GM23338 (cell line): ENCODE measurements at regions not wholly inside any gene's neighbourhood (a gene's known extent, or its start where the extent isn't known, plus 50 kb on each side); places are given as distances from the start of the nearest gene placed in this dataset.

ENCODE experiments used
- ATAC-seq: fragments of 200-7000 bp; cut with Tn5 transposase; 3 replicates; pipeline ENCODE4 v1.9.1; 2020
- DNase-seq: peaks from one replicate; pipeline ENCODE4 v3.0.0-alpha.2; 2015; ENCODE audit warnings: low spot score
- H2AFZ ChIP-seq: fragments of 200-600 bp; sonication (generic); 2 replicates; pipeline ENCODE4 v1.8.0; 2016; ENCODE audit warnings: antibody characterized with exemption, mild to moderate bottlenecking, moderate library complexity
- H3F3A ChIP-seq: fragments of 200-600 bp; sonication (generic); replicated peaks from 2 replicates; pipeline ENCODE4 v1.8.0; 2017; ENCODE audit warnings: antibody characterized with exemption, mixed run types, low read depth
- H3K27ac ChIP-seq: fragments of 200-600 bp; sonication (generic); 2 replicates; pipeline ENCODE4 v1.6.1; 2016; ENCODE audit warnings: low read depth
- H3K27me3 ChIP-seq: fragments of 200-600 bp; sonication (generic); 2 replicates; pipeline ENCODE4 v1.8.0; 2016; ENCODE audit warnings: mild to moderate bottlenecking, mixed run types, moderate library complexity; ENCODE audit not compliant: insufficient read depth
- H3K36me3 ChIP-seq: fragments of 200-600 bp; sonication (generic); 2 replicates; pipeline ENCODE4 v1.8.0; 2016; ENCODE audit warnings: mild to moderate bottlenecking; ENCODE audit not compliant: insufficient read depth
- H3K4me1 ChIP-seq: fragments of 200-600 bp; sonication (generic); 2 replicates; pipeline ENCODE4 v1.8.0; 2016; ENCODE audit warnings: mild to moderate bottlenecking, moderate library complexity; ENCODE audit not compliant: insufficient read depth
- H3K4me2 ChIP-seq: fragments of 200-600 bp; sonication (generic); 2 replicates; pipeline ENCODE4 v1.7.1; 2017; ENCODE audit warnings: mixed run types
- H3K4me3 ChIP-seq: fragments of 200-600 bp; sonication (generic); 2 replicates; pipeline ENCODE4 v1.6.1; 2016; ENCODE audit warnings: mixed run types
- H3K79me2 ChIP-seq: fragments of 200-600 bp; sonication (generic); replicated peaks from 2 replicates; pipeline ENCODE4 v1.8.0; 2017; ENCODE audit warnings: mild to moderate bottlenecking; ENCODE audit not compliant: insufficient read depth
- H3K9me2 ChIP-seq: fragments of 200-600 bp; sonication (generic); 2 replicates; pipeline ENCODE4 v1.8.0; 2017; ENCODE audit not compliant: insufficient read depth
- H4K20me1 ChIP-seq: fragments of 200-600 bp; sonication (generic); replicated peaks from 2 replicates; pipeline ENCODE4 v1.8.0; 2017; ENCODE audit warnings: mild to moderate bottlenecking; ENCODE audit not compliant: insufficient read depth
- H3K27ac Mint-ChIP-seq: 2 replicates; pipeline ENCODE4 v1.8.0; 2020; ENCODE audit warnings: inconsistent platforms, mild to moderate bottlenecking, moderate library complexity, mixed read lengths
- H3K27me3 Mint-ChIP-seq: 3 replicates; pipeline ENCODE4 v1.8.0; 2022; ENCODE audit warnings: low read depth, mild to moderate bottlenecking, moderate library complexity, mixed read lengths, inconsistent platforms; ENCODE audit not compliant: insufficient read depth, poor library complexity
- H3K36me3 Mint-ChIP-seq: 3 replicates; pipeline ENCODE4 v1.8.0; 2021; ENCODE audit warnings: low read depth, mild to moderate bottlenecking, inconsistent platforms, moderate library complexity, mixed read lengths
- H3K4me1 Mint-ChIP-seq: 3 replicates; pipeline ENCODE4 v1.8.0; 2020; ENCODE audit warnings: mild to moderate bottlenecking, inconsistent platforms, mixed read lengths
- H3K4me3 Mint-ChIP-seq: 3 replicates; pipeline ENCODE4 v1.8.0; 2021; ENCODE audit warnings: moderate library complexity, mild to moderate bottlenecking, inconsistent platforms, mixed read lengths
- H3K9me3 Mint-ChIP-seq: 3 replicates; pipeline ENCODE4 v1.8.0; 2020; ENCODE audit warnings: moderate library complexity, mild to moderate bottlenecking, inconsistent platforms, mixed read lengths
- CREB1 ChIP-seq: fragments of 250-450 bp; sonication (Bioruptor Pico); IDR thresholded peaks from 2 replicates; pipeline ENCODE4 v1.5.0; 2020; ENCODE audit warnings: low read depth, mild to moderate bottlenecking, moderate library complexity
- CTCF ChIP-seq, 2 experiments: fragments of 200-600 bp in 1 of 2; sonication (generic) in 1 of 2; conservative IDR thresholded peaks; 2 replicates each; pipeline versions ENCODE4 v1.5.1 to v1.6.1; 2016 to 2017; ENCODE audit warnings: antibody characterized with exemption in 2 of 2, low read depth in 2 of 2, mild to moderate bottlenecking in 2 of 2, moderate library complexity in 1 of 2
- ETS1 ChIP-seq: IDR thresholded peaks from 2 replicates; pipeline ENCODE4 v1.6.1; 2016; ENCODE audit warnings: antibody characterized with exemption
- EZH2 ChIP-seq: fragments of 200-600 bp; sonication (generic); IDR thresholded peaks from one replicate; pipeline ENCODE4 v1.8.0; 2017; ENCODE audit warnings: antibody characterized with exemption, mild to moderate bottlenecking, low read depth; ENCODE audit not compliant: unreplicated experiment
- EZH2phosphoT487 ChIP-seq: fragments of 200-600 bp; sonication (generic); IDR thresholded peaks from one replicate; pipeline ENCODE4 v1.8.1; 2018; ENCODE audit warnings: antibody characterized with exemption; ENCODE audit not compliant: unreplicated experiment
- JUNB ChIP-seq: IDR thresholded peaks from one replicate; pipeline ENCODE4 v1.6.1; 2016; ENCODE audit warnings: antibody characterized with exemption; ENCODE audit not compliant: unreplicated experiment
- NANOG ChIP-seq: IDR thresholded peaks from 2 replicates; pipeline ENCODE4 v1.6.1; 2016; ENCODE audit warnings: antibody characterized with exemption, borderline replicate concordance
- POLR2AphosphoS5 ChIP-seq: IDR thresholded peaks from 2 replicates; pipeline ENCODE4 v1.6.1; 2016; ENCODE audit warnings: antibody characterized with exemption, low read depth
- REST ChIP-seq: IDR thresholded peaks from one replicate; pipeline ENCODE4 v1.6.1; 2018; ENCODE audit warnings: antibody characterized with exemption; ENCODE audit not compliant: unreplicated experiment
- STAT1 ChIP-seq: IDR thresholded peaks from one replicate; pipeline ENCODE4 v1.6.1; 2016; ENCODE audit warnings: antibody characterized with exemption; ENCODE audit not compliant: unreplicated experiment
- ZNF114 ChIP-seq: fragments of 250-450 bp; sonication (Bioruptor Pico); IDR thresholded peaks from 2 replicates; pipeline ENCODE4 v1.5.0; 2020; ENCODE audit warnings: mild to moderate bottlenecking, moderate library complexity
- ZNF331 ChIP-seq: fragments of 250-450 bp; sonication (Bioruptor Pico); IDR thresholded peaks from 2 replicates; pipeline ENCODE4 v1.5.0; 2020; ENCODE audit warnings: low read depth, mild to moderate bottlenecking, moderate library complexity
- ZNF462 ChIP-seq: fragments of 250-450 bp; sonication (Bioruptor Pico); IDR thresholded peaks from 2 replicates; pipeline ENCODE4 v1.5.0; 2020; ENCODE audit warnings: mild to moderate bottlenecking, moderate library complexity

GRCh38 chr5:58200451-58200850 is 259.4 kb downstream of the PLK2 start:
- Mint-ChIP-seq H3K27me3 (no peaks in the 10 kb centered on the region), H3K9me3 (peaks cover 2% of the 10 kb centered on the region; the same call in 1 of the 3 replicates), H3K4me3 (no peak overlapping the region), H3K36me3 (no peaks in the 10 kb centered on the region), H3K4me1 (no peaks in the 10 kb centered on the region), H3K27ac (no peak overlapping the region)
- H3F3A ChIP-seq: no peaks in the 10 kb centered on the region
- peaks cover 5% of the 10 kb centered on the region for H3K9me2 ChIP-seq
- H3K4me2 ChIP-seq: no peak overlapping the region
- H3K36me3 ChIP-seq: no peaks in the 10 kb centered on the region
- H2AFZ ChIP-seq: no peak overlapping the region
- H3K27me3 ChIP-seq: no peaks in the 10 kb centered on the region
- no peak for DNase-seq
- no peaks in the 10 kb centered on the region for H4K20me1 ChIP-seq
- no peak overlapping the region for H3K27ac ChIP-seq
- ATAC-seq: no peak
- no peaks in the 10 kb centered on the region for H3K79me2 ChIP-seq
- TF ChIP-seq STAT1 (no peak), POLR2AphosphoS5 (no peak), JUNB (no peak), NANOG (no peak), ZNF331 (CRISPR knock-in tag) (no peak), ZNF114 (CRISPR knock-in tag) (no peak), EZH2 (no peak), REST (no peak), CREB1 (CRISPR knock-in tag) (no peak), EZH2phosphoT487 (no peak), ZNF462 (CRISPR knock-in tag) (no peak), ETS1 (no peak), CTCF (conservative IDR thresholded peaks at IDR 0.05; ENCODE audit: low read depth in 2 of 2) (no peak)
- no peaks in the 10 kb centered on the region for H3K4me1 ChIP-seq
- H3K4me3 ChIP-seq: no peak overlapping the region
